ENCODE measurements at regions not wholly inside any gene's neighbourhood (a gene's known extent, or its start where the extent isn't known, plus 50 kb on each side); places are given as distances from the start of the nearest gene placed in this dataset.
A peak's percentile ranks its signal among the peaks of the same experiment; 100 is the strongest.

DNA sequence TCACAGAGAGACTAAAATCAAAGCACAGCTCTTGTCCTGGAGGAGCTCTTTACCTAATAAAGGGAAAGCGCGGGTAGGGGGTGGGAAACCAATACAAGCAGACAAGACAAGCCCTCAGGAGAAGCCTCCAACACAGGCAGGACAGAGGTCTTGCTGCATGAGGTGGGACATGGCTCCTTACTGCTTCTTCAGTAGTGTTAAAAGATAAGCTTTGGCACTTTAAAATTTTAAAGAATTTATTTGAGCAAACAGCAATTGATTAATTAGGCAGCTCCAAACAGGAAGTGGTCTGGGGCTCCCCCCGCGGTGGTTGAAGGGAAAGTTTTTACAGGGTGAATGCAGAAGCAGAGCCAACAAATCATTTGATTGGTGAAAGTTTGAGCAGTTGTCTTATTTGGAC, 50.3 kb upstream of the MACC1 start:
- no peak overlapping the region for H3K9ac ChIP-seq (ENCODE audit: insufficient read length)
- H3K36me3 ChIP-seq (ENCODE audit: insufficient read depth, low read length), result no peaks in the 10 kb centered on the region
- TF ChIP-seq EZH2 (IDR thresholded peaks at IDR 0.05) (no peak), POLR2AphosphoS5 (IDR thresholded peaks at IDR 0.05; ENCODE audit: borderline replicate concordance, low read depth, low read length) (no peak), FOXP2 (optimal IDR thresholded peaks at IDR 0.05; ENCODE audit: control extremely low read depth, extremely low read length, insufficient read depth) (no peak)
- no peaks in the 10 kb centered on the region for H3K9me3 ChIP-seq (ENCODE audit: low read depth, low read length)
- no peak for DNase-seq (ENCODE audit: low read depth, low spot score)
- no peak overlapping the region for H3K27ac ChIP-seq
- H3K4me3 ChIP-seq, result no peak overlapping the region

DNA sequence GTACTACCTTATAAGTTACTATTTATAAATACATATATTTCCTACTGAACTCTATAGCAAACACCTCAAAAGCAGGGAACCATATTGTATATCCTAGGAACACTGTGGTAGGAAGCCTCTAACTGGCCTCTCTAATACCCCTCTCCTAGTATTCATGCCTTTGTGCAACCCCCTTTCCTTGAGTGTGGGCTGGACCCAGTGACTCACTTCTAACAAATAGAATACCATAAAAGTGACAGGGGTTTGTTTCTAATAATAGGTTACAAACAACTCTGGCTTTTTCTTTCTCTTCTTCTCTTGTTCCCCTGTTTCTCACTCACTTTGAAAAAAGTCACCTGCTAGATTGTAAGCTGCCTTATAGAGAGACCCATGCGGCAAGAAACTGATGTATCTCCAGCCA, 51.6 kb upstream of the MACC1 start:
- no peak for TF ChIP-seq EZH2 (IDR thresholded peaks at IDR 0.05)
- TF ChIP-seq FOXP2 (optimal IDR thresholded peaks at IDR 0.05; ENCODE audit: control extremely low read depth, extremely low read length, insufficient read depth), result no peak
- TF ChIP-seq POLR2AphosphoS5 (IDR thresholded peaks at IDR 0.05; ENCODE audit: borderline replicate concordance, low read depth, low read length), result no peak
- Histone ChIP-seq H3K4me3 (no peak overlapping the region), H3K9me3 (ENCODE audit: low read depth, low read length) (no peaks in the 10 kb centered on the region), H3K27ac (no peak overlapping the region), H3K9ac (ENCODE audit: insufficient read length) (no peak overlapping the region), H3K36me3 (ENCODE audit: insufficient read depth, low read length) (no peaks in the 10 kb centered on the region)
- no peak for DNase-seq (ENCODE audit: low read depth, low spot score)

DNA sequence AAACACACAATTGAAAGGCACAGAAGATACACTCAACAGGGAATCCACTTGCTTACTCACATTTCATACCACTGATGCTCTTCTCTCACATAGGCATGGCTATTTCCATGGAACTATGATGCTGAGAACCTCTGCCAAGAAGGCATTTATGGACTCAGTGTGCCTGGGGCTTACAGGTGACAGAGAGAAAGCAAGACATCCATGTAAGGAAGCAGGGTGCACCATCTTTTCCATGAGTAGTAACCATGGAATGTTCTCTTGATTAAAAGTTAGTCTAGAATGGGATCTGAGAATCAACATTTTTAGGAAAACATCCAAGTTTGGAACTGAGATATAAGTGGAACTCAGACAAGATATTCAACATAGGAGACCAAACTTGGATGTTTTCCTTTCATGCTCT, 52.5 kb upstream of the MACC1 start:
- H3K27ac ChIP-seq, result no peak overlapping the region
- no peak overlapping the region for H3K4me3 ChIP-seq
- H3K36me3 ChIP-seq (ENCODE audit: insufficient read depth, low read length), result no peaks in the 10 kb centered on the region
- TF ChIP-seq EZH2 (IDR thresholded peaks at IDR 0.05) (no peak), FOXP2 (optimal IDR thresholded peaks at IDR 0.05; ENCODE audit: control extremely low read depth, extremely low read length, insufficient read depth) (no peak)
- DNase-seq (ENCODE audit: low read depth, low spot score), result no peak
- no peaks in the 10 kb centered on the region for H3K9me3 ChIP-seq (ENCODE audit: low read depth, low read length)
- H3K9ac ChIP-seq (ENCODE audit: insufficient read length), result no peak overlapping the region

DNA sequence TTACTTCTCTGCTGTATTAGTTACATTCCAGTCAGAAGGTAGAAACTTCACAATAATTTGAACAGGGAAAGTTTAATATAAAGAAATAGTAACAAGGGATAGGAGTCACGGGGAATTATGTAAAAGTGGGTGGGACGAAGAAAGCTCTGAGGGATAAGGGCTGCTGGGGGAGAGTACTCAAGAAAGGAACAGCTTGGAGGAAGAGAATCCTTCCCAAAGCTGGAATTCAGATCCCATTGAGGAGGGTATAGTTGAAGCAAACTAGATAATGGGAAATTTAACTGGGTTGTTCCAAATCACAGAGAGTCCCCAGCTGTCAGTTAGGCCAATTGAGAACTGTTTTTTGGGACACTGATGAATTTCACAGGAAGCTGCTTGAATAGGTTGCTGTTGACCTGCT, 53.2 kb upstream of the MACC1 start:
- H3K36me3 ChIP-seq (ENCODE audit: insufficient read depth, low read length), result no peaks in the 10 kb centered on the region
- H3K27ac ChIP-seq, result no peak overlapping the region
- no peaks in the 10 kb centered on the region for H3K9me3 ChIP-seq (ENCODE audit: low read depth, low read length)
- no peak overlapping the region for H3K4me3 ChIP-seq
- no peak for DNase-seq (ENCODE audit: low read depth, low spot score)
- TF ChIP-seq EZH2 (IDR thresholded peaks at IDR 0.05) (no peak), FOXP2 (optimal IDR thresholded peaks at IDR 0.05; ENCODE audit: control extremely low read depth, extremely low read length, insufficient read depth) (no peak), POLR2AphosphoS5 (IDR thresholded peaks at IDR 0.05; ENCODE audit: borderline replicate concordance, low read depth, low read length) (no peak)
- no peak overlapping the region for H3K9ac ChIP-seq (ENCODE audit: insufficient read length)

DNA sequence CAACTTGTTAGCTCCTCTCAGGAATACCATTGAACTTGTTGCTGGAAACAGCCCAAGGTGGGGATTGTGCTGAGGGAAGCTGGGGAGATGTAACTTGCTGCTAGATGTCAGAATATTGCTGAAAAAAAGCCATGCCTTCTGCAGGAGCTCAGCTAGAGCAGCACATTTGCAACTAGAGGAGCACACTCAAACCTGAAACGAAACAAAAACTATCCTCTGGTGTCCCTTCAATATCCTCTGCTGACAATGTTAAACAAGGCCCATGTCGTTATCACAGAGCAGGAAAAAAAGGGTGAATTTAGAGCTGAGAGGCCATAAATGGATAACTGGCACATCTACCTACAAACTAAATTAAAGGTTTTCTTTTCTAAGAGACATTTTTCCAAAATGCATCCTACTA, 53.7 kb upstream of the MACC1 start:
- Histone ChIP-seq H3K36me3 (ENCODE audit: insufficient read depth, low read length) (no peaks in the 10 kb centered on the region), H3K4me3 (no peak overlapping the region), H3K9ac (ENCODE audit: insufficient read length) (no peak overlapping the region), H3K9me3 (ENCODE audit: low read depth, low read length) (no peaks in the 10 kb centered on the region), H3K27ac (no peak overlapping the region)
- TF ChIP-seq FOXP2 (optimal IDR thresholded peaks at IDR 0.05; ENCODE audit: control extremely low read depth, extremely low read length, insufficient read depth) (no peak), POLR2AphosphoS5 (IDR thresholded peaks at IDR 0.05; ENCODE audit: borderline replicate concordance, low read depth, low read length) (no peak), EZH2 (IDR thresholded peaks at IDR 0.05) (no peak)
- no peak for DNase-seq (ENCODE audit: low read depth, low spot score)

DNA sequence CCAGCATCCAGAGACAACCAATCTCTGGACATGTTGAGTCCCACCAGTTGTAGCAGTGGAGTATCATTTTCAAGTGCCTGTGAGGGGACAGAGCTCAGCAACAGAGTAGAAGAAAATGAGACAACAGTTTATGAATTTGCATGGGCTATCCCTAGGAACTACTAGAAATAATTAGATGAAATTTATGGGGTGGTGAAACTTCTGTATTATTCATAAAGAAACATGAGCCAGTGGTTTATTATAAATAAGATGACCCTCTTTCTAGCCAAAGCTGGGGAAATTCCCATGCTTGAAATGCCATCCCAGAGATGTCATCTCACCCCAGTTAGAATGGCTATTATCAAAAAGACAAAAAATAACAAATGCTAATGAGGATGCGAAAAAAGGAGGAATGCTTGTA, 55.1 kb upstream of the ITGB8 start:
- no peak overlapping the region for H3K4me3 ChIP-seq
- no peak overlapping the region for H3K9ac ChIP-seq (ENCODE audit: insufficient read length)
- no peak for DNase-seq (ENCODE audit: low read depth, low spot score)
- H3K27ac ChIP-seq, result no peak overlapping the region
- H3K36me3 ChIP-seq (ENCODE audit: insufficient read depth, low read length), result no peaks in the 10 kb centered on the region
- H3K9me3 ChIP-seq (ENCODE audit: low read depth, low read length), result no peaks in the 10 kb centered on the region
- no peak for TF ChIP-seq EZH2 (IDR thresholded peaks at IDR 0.05)
- no peak for TF ChIP-seq POLR2AphosphoS5 (IDR thresholded peaks at IDR 0.05; ENCODE audit: borderline replicate concordance, low read depth, low read length)
- TF ChIP-seq FOXP2 (optimal IDR thresholded peaks at IDR 0.05; ENCODE audit: control extremely low read depth, extremely low read length, insufficient read depth), result no peak

DNA sequence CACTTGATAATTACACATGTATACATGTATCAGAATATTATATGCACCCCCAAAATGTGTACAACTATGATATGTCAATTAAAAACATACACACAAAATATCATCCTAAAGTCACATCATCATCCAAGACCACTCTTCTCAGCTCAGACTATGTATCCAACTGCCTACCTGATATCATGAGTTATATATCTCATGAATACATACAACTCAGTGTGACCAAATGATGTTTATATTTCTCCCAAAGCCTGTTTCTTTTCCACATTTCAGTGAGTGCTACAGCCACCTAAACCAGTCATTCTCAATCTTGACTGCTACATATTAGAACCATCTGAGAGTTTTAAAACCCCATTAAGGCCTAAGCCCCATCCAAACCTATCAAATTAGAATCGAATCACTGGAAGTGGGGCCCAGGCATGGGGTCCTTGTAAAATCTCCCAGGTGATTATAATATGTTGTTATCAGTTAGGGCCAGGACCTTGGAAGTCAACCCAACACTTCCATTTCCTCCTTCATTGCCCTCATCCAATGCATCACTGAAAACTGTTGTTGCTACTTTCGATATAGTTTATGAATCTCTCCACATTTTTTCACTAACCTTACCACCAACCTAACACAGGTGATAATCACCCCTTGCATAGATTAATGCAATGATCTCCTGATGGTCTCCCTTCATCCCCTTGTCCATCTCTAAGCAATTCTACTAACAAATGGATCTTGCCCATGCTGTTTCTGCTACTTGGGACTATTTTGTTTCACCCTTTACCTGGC, 53.8 kb upstream of the ITGB8 start:
- no peak for DNase-seq (ENCODE audit: low read depth, low spot score)

DNA sequence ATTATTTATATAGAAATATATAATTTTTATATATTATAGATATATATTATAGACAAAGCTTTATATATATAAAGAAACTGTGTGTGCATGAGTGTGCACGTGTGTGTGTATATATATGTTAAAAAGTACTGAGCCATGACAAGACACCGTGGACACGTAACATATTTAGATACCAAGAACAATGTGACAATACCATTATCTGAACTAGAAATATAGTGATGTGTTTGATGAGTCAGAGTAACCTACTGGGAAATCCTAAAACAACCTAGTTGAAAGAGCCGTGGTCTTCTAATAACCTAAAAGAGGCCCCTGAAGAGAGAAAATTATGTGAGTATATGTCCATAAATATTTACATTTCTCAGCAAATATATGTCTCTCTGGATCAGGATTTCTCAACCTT, 50.7 kb upstream of the ITGB8 start:
- no peak for TF ChIP-seq FOXP2 (optimal IDR thresholded peaks at IDR 0.05; ENCODE audit: control extremely low read depth, extremely low read length, insufficient read depth)
- TF ChIP-seq EZH2 (IDR thresholded peaks at IDR 0.05), result no peak
- no peak for TF ChIP-seq POLR2AphosphoS5 (IDR thresholded peaks at IDR 0.05; ENCODE audit: borderline replicate concordance, low read depth, low read length)
- Histone ChIP-seq H3K9ac (ENCODE audit: insufficient read length) (no peak overlapping the region), H3K4me3 (no peak overlapping the region), H3K9me3 (ENCODE audit: low read depth, low read length) (no peaks in the 10 kb centered on the region), H3K36me3 (ENCODE audit: insufficient read depth, low read length) (no peaks in the 10 kb centered on the region), H3K27ac (peak overlapping the region; percentile 15; the same call in 1 of the 2 replicates)
- DNase-seq (ENCODE audit: low read depth, low spot score), result no peak

More for the DNA sequence above, 53.8 kb upstream of the ITGB8 start:
- no peak overlapping the region for H3K4me3 ChIP-seq
- TF ChIP-seq FOXP2 (optimal IDR thresholded peaks at IDR 0.05; ENCODE audit: control extremely low read depth, extremely low read length, insufficient read depth) (no peak), POLR2AphosphoS5 (IDR thresholded peaks at IDR 0.05; ENCODE audit: borderline replicate concordance, low read depth, low read length) (no peak), EZH2 (IDR thresholded peaks at IDR 0.05) (no peak)
- no peak overlapping the region for H3K27ac ChIP-seq
- H3K36me3 ChIP-seq (ENCODE audit: insufficient read depth, low read length), result no peaks in the 10 kb centered on the region
- H3K9ac ChIP-seq (ENCODE audit: insufficient read length), result no peak overlapping the region
- H3K9me3 ChIP-seq (ENCODE audit: low read depth, low read length), result no peaks in the 10 kb centered on the region

Data from SK-N-MC (cell line).